Kidney epithelial cell (primary cell): ENCODE measurements at regions not wholly inside any gene's neighbourhood (a gene's known extent, or its start where the extent isn't known, plus 50 kb on each side); places are given as distances from the start of the nearest gene placed in this dataset.

Source experiments
- DNase-seq: peaks from one replicate; pipeline ENCODE4 v3.0.0-alpha.2; 2010; ENCODE audit warnings: low read depth
- H3K27me3 ChIP-seq: 2 replicates; pipeline ENCODE4 v1.6.0; 2011; ENCODE audit warnings: low read length; ENCODE audit not compliant: control insufficient read depth, insufficient read depth
- H3K36me3 ChIP-seq: 2 replicates; pipeline ENCODE4 v1.5.1; 2011; ENCODE audit warnings: low read length; ENCODE audit not compliant: control insufficient read depth, insufficient read depth
- H3K4me3 ChIP-seq: 2 replicates; pipeline ENCODE4 v1.5.1; 2011; ENCODE audit warnings: low read depth, mild to moderate bottlenecking, control low read depth, low read length
- CTCF ChIP-seq: IDR thresholded peaks from 2 replicates; pipeline ENCODE4 v1.5.1; 2011; ENCODE audit warnings: mild to moderate bottlenecking, moderate library complexity, low read length, control low read depth, inconsistent platforms; ENCODE audit not compliant: insufficient read depth, poor library complexity, severe bottlenecking

- Histone ChIP-seq H3K27me3 (no peaks in the 10 kb centered on the region), H3K4me3 (no peak overlapping the region), H3K36me3 (no peaks in the 10 kb centered on the region)
- DNase-seq, result no peak
- no peak for TF ChIP-seq CTCF
These were observed 125.4 kb upstream of the CCDC28A start for GRCh38 chr6:138648127-138648526.

GRCh38 chr6:138651491-138651890 lies 122.1 kb upstream of the CCDC28A start:
- no peaks in the 10 kb centered on the region for H3K36me3 ChIP-seq
- DNase-seq, result no peak
- no peak for TF ChIP-seq CTCF
- H3K27me3 ChIP-seq, result no peaks in the 10 kb centered on the region
- no peak overlapping the region for H3K4me3 ChIP-seq

DNA sequence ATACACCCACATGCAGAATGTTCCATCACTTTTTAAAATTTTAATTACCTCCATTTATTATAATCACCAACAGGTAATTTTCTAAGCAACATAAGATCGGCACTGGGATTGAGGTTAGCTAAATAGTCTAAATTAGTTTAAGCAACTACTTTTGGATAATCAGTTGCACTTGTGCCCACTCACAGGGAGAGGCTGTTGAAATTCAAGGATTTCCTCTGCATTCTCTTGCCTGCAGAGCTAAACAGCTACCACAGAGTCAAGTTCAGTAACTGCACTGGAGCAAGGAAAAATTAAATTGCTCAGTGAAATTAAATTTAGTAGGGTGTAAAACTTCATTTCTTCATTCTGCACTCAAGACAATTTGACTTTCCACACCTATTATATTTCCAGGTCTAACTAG lies 120.7 kb upstream of the CCDC28A start:
- no peak for TF ChIP-seq CTCF
- H3K4me3 ChIP-seq, result no peak overlapping the region
- H3K36me3 ChIP-seq, result no peaks in the 10 kb centered on the region
- H3K27me3 ChIP-seq, result no peaks in the 10 kb centered on the region
- DNase-seq, result no peak

- Histone ChIP-seq H3K4me3 (no peak overlapping the region), H3K27me3 (no peaks in the 10 kb centered on the region), H3K36me3 (no peaks in the 10 kb centered on the region)
- DNase-seq, result no peak
- TF ChIP-seq CTCF, result no peak
These were observed 120.1 kb upstream of the CCDC28A start for GRCh38 chr6:138653435-138653834.

DNA sequence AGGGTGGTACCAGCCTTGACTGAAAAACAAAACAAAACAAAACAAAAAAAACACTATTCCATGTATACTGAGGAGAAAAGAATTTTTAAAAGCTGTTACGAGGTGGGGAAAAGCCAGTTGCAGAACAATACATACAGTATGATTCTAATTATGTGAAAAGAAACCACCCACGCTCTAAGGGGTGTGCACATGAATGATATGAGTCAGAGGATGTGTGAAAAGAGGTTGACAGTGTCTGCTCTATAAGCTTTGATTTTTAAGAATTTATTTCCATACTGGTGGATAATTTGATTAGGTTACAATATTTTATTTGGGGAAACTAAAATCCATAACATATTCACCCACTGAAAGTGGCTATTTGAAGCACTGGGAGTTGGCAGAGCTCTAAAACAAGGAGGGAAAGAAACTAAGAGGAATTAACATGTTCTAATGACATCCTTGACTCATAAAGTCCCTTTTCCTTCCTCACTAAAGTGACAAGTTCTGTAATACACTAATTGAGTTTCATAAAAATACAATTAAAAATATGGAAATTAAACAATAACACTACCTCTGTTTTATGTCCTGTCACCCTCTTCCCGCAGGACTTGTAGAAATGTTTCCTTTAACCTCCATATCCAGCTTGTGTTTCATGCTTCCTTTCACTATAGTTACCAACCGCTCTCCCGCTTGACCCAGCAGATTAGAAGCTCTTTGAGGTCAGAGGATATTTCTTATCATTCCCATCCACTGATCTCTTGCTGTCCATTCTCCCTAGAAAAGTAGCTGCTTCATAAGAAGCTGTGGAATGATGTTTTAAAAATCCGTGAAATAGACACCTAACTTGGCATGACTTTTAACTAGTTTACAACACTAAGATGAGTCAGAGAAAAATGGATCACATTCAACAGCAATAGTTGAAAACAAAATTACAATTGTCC lies 118.6 kb upstream of the CCDC28A start:
- no peak overlapping the region for H3K4me3 ChIP-seq
- DNase-seq, result no peak
- no peaks in the 10 kb centered on the region for H3K27me3 ChIP-seq
- TF ChIP-seq CTCF, result no peak
- H3K36me3 ChIP-seq, result no peaks in the 10 kb centered on the region

DNA sequence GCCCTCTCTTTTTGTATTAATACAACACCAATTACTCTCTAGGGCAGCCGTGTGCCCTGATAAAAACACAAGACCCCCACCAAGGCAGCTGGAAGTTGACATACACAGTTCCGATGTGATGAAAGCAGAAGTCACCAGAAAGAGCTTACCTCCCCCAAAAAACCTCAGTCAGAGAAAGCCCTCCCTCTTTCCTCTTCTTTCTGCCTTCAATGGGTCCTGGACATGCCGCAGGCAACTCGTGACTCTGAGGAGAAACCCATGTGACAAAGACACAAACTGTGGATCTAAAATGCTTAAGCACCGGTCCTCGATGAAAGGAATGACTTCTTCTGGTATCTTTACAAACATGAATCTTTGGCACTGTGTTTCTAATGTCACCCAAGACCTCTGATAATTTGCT lies 117.7 kb upstream of the CCDC28A start:
- no peaks in the 10 kb centered on the region for H3K36me3 ChIP-seq
- no peaks in the 10 kb centered on the region for H3K27me3 ChIP-seq
- no peak for DNase-seq
- no peak overlapping the region for H3K4me3 ChIP-seq
- TF ChIP-seq CTCF, result no peak
